GM23338 (cell line): ENCODE measurements at regions not wholly inside any gene's neighbourhood (a gene's known extent, or its start where the extent isn't known, plus 50 kb on each side); places are given as distances from the start of the nearest gene placed in this dataset.
"Not testable (repeated sequence)": the region's sequence is repeated elsewhere in the genome, so short reads cannot be mapped to it uniquely, and the experiment has no call there.

Source experiments
- ATAC-seq: fragments of 200-7000 bp; cut with Tn5 transposase; 3 replicates; pipeline ENCODE4 v1.9.1; 2020
- DNase-seq: peaks from one replicate; pipeline ENCODE4 v3.0.0-alpha.2; 2015; ENCODE audit warnings: low spot score
- H2AFZ ChIP-seq: fragments of 200-600 bp; sonication (generic); 2 replicates; pipeline ENCODE4 v1.8.0; 2016; ENCODE audit warnings: antibody characterized with exemption, mild to moderate bottlenecking, moderate library complexity
- H3F3A ChIP-seq: fragments of 200-600 bp; sonication (generic); replicated peaks from 2 replicates; pipeline ENCODE4 v1.8.0; 2017; ENCODE audit warnings: antibody characterized with exemption, mixed run types, low read depth
- H3K27ac ChIP-seq: fragments of 200-600 bp; sonication (generic); 2 replicates; pipeline ENCODE4 v1.6.1; 2016; ENCODE audit warnings: low read depth
- H3K27me3 ChIP-seq: fragments of 200-600 bp; sonication (generic); 2 replicates; pipeline ENCODE4 v1.8.0; 2016; ENCODE audit warnings: mild to moderate bottlenecking, mixed run types, moderate library complexity; ENCODE audit not compliant: insufficient read depth
- H3K36me3 ChIP-seq: fragments of 200-600 bp; sonication (generic); 2 replicates; pipeline ENCODE4 v1.8.0; 2016; ENCODE audit warnings: mild to moderate bottlenecking; ENCODE audit not compliant: insufficient read depth
- H3K4me1 ChIP-seq: fragments of 200-600 bp; sonication (generic); 2 replicates; pipeline ENCODE4 v1.8.0; 2016; ENCODE audit warnings: mild to moderate bottlenecking, moderate library complexity; ENCODE audit not compliant: insufficient read depth
- H3K4me2 ChIP-seq: fragments of 200-600 bp; sonication (generic); 2 replicates; pipeline ENCODE4 v1.7.1; 2017; ENCODE audit warnings: mixed run types
- H3K4me3 ChIP-seq: fragments of 200-600 bp; sonication (generic); 2 replicates; pipeline ENCODE4 v1.6.1; 2016; ENCODE audit warnings: mixed run types
- H3K79me2 ChIP-seq: fragments of 200-600 bp; sonication (generic); replicated peaks from 2 replicates; pipeline ENCODE4 v1.8.0; 2017; ENCODE audit warnings: mild to moderate bottlenecking; ENCODE audit not compliant: insufficient read depth
- H3K9me2 ChIP-seq: fragments of 200-600 bp; sonication (generic); 2 replicates; pipeline ENCODE4 v1.8.0; 2017; ENCODE audit not compliant: insufficient read depth
- H4K20me1 ChIP-seq: fragments of 200-600 bp; sonication (generic); replicated peaks from 2 replicates; pipeline ENCODE4 v1.8.0; 2017; ENCODE audit warnings: mild to moderate bottlenecking; ENCODE audit not compliant: insufficient read depth
- H3K27ac Mint-ChIP-seq: 2 replicates; pipeline ENCODE4 v1.8.0; 2020; ENCODE audit warnings: inconsistent platforms, mild to moderate bottlenecking, moderate library complexity, mixed read lengths
- H3K27me3 Mint-ChIP-seq: 3 replicates; pipeline ENCODE4 v1.8.0; 2022; ENCODE audit warnings: low read depth, mild to moderate bottlenecking, moderate library complexity, mixed read lengths, inconsistent platforms; ENCODE audit not compliant: insufficient read depth, poor library complexity
- H3K36me3 Mint-ChIP-seq: 3 replicates; pipeline ENCODE4 v1.8.0; 2021; ENCODE audit warnings: low read depth, mild to moderate bottlenecking, inconsistent platforms, moderate library complexity, mixed read lengths
- H3K4me1 Mint-ChIP-seq: 3 replicates; pipeline ENCODE4 v1.8.0; 2020; ENCODE audit warnings: mild to moderate bottlenecking, inconsistent platforms, mixed read lengths
- H3K4me3 Mint-ChIP-seq: 3 replicates; pipeline ENCODE4 v1.8.0; 2021; ENCODE audit warnings: moderate library complexity, mild to moderate bottlenecking, inconsistent platforms, mixed read lengths
- H3K9me3 Mint-ChIP-seq: 3 replicates; pipeline ENCODE4 v1.8.0; 2020; ENCODE audit warnings: moderate library complexity, mild to moderate bottlenecking, inconsistent platforms, mixed read lengths
- ETS1 ChIP-seq: IDR thresholded peaks from 2 replicates; pipeline ENCODE4 v1.6.1; 2016; ENCODE audit warnings: antibody characterized with exemption
- EZH2 ChIP-seq: fragments of 200-600 bp; sonication (generic); IDR thresholded peaks from one replicate; pipeline ENCODE4 v1.8.0; 2017; ENCODE audit warnings: antibody characterized with exemption, mild to moderate bottlenecking, low read depth; ENCODE audit not compliant: unreplicated experiment
- EZH2phosphoT487 ChIP-seq: fragments of 200-600 bp; sonication (generic); IDR thresholded peaks from one replicate; pipeline ENCODE4 v1.8.1; 2018; ENCODE audit warnings: antibody characterized with exemption; ENCODE audit not compliant: unreplicated experiment
- NANOG ChIP-seq: IDR thresholded peaks from 2 replicates; pipeline ENCODE4 v1.6.1; 2016; ENCODE audit warnings: antibody characterized with exemption, borderline replicate concordance
- ZNF331 ChIP-seq: fragments of 250-450 bp; sonication (Bioruptor Pico); IDR thresholded peaks from 2 replicates; pipeline ENCODE4 v1.5.0; 2020; ENCODE audit warnings: low read depth, mild to moderate bottlenecking, moderate library complexity
- TF ChIP-seq, protein P1 (sequence below), 2 experiments: fragments of 200-600 bp in 1 of 2; sonication (generic) in 1 of 2; conservative IDR thresholded peaks; 2 replicates each; pipeline versions ENCODE4 v1.5.1 to v1.6.1; 2016 to 2017; ENCODE audit warnings: antibody characterized with exemption in 2 of 2, low read depth in 2 of 2, mild to moderate bottlenecking in 2 of 2, moderate library complexity in 1 of 2
- TF ChIP-seq, protein P2 (sequence below): IDR thresholded peaks from one replicate; pipeline ENCODE4 v1.6.1; 2018; ENCODE audit warnings: antibody characterized with exemption; ENCODE audit not compliant: unreplicated experiment

GRCh38 chr10:33594475-33594874, 260.0 kb upstream of the NRP1 start (continued):
- TF ChIP-seq, protein P1, sequence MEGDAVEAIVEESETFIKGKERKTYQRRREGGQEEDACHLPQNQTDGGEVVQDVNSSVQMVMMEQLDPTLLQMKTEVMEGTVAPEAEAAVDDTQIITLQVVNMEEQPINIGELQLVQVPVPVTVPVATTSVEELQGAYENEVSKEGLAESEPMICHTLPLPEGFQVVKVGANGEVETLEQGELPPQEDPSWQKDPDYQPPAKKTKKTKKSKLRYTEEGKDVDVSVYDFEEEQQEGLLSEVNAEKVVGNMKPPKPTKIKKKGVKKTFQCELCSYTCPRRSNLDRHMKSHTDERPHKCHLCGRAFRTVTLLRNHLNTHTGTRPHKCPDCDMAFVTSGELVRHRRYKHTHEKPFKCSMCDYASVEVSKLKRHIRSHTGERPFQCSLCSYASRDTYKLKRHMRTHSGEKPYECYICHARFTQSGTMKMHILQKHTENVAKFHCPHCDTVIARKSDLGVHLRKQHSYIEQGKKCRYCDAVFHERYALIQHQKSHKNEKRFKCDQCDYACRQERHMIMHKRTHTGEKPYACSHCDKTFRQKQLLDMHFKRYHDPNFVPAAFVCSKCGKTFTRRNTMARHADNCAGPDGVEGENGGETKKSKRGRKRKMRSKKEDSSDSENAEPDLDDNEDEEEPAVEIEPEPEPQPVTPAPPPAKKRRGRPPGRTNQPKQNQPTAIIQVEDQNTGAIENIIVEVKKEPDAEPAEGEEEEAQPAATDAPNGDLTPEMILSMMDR (conservative IDR thresholded peaks at IDR 0.05; ENCODE audit: low read depth in 2 of 2) = no peak
- TF ChIP-seq ETS1 (no peak), ZNF331 (CRISPR knock-in tag) (no peak)
- TF ChIP-seq, protein P2, sequence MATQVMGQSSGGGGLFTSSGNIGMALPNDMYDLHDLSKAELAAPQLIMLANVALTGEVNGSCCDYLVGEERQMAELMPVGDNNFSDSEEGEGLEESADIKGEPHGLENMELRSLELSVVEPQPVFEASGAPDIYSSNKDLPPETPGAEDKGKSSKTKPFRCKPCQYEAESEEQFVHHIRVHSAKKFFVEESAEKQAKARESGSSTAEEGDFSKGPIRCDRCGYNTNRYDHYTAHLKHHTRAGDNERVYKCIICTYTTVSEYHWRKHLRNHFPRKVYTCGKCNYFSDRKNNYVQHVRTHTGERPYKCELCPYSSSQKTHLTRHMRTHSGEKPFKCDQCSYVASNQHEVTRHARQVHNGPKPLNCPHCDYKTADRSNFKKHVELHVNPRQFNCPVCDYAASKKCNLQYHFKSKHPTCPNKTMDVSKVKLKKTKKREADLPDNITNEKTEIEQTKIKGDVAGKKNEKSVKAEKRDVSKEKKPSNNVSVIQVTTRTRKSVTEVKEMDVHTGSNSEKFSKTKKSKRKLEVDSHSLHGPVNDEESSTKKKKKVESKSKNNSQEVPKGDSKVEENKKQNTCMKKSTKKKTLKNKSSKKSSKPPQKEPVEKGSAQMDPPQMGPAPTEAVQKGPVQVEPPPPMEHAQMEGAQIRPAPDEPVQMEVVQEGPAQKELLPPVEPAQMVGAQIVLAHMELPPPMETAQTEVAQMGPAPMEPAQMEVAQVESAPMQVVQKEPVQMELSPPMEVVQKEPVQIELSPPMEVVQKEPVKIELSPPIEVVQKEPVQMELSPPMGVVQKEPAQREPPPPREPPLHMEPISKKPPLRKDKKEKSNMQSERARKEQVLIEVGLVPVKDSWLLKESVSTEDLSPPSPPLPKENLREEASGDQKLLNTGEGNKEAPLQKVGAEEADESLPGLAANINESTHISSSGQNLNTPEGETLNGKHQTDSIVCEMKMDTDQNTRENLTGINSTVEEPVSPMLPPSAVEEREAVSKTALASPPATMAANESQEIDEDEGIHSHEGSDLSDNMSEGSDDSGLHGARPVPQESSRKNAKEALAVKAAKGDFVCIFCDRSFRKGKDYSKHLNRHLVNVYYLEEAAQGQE = no peak

- Mint-ChIP-seq H3K9me3 (peaks cover 44% of the 10 kb centered on the region), H3K36me3 (peaks cover 32% of the 10 kb centered on the region), H3K27me3 (peaks cover 1% of the 10 kb centered on the region), H3K27ac (no peak overlapping the region), H3K4me3 (no peak overlapping the region), H3K4me1 (no peaks in the 10 kb centered on the region)
- Histone ChIP-seq H3K4me1 (no peaks in the 10 kb centered on the region), H3K79me2 (no peaks in the 10 kb centered on the region), H3K9me2 (0 out of 2 replicates have a peak, but pooled peaks cover 15% of the 10 kb centered on the region), H3K27ac (no peak overlapping the region), H3F3A (no peaks in the 10 kb centered on the region), H3K4me2 (no peak overlapping the region), H3K4me3 (no peak overlapping the region), H2AFZ (no peak overlapping the region), H3K36me3 (peaks cover 11% of the 10 kb centered on the region; the same call in 1 of the 2 replicates), H4K20me1 (no peaks in the 10 kb centered on the region), H3K27me3 (no peaks in the 10 kb centered on the region)
- ATAC-seq (no peak), DNase-seq (no peak)
- no peak for TF ChIP-seq NANOG
- no peak for TF ChIP-seq EZH2phosphoT487
- no peak for TF ChIP-seq ETS1
- TF ChIP-seq EZH2 = no peak
These were observed 254.6 kb upstream of the NRP1 start for GRCh38 chr10:33588974-33589600.

DNA sequence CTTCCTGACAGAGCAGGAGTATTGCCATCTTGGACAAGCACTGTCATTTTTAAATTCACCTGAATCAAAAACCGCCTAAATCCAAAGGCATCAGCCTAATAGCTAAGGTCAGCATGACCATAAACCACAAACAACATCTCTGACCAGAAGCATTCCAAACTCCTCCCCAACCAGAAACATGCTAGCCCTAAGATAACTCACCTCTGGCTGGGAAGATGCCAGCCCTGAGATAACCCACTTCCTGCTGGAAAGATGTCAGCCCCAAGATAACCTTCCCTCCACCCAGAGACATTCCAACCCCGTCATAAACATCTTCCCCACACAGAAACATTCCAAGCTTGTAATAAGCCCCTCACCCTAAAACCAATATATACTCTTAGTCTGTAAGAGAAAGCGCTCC, 250.1 kb upstream of the NRP1 start:
- ATAC-seq, H3K27me3 Mint-ChIP-seq, H3K4me3 ChIP-seq, H3K27ac Mint-ChIP-seq, H3K79me2 ChIP-seq, H3K27ac ChIP-seq, H2AFZ ChIP-seq, H3K4me2 ChIP-seq, H3F3A ChIP-seq, H3K4me1 ChIP-seq, H4K20me1 ChIP-seq, DNase-seq, H3K27me3 ChIP-seq, H3K4me1 Mint-ChIP-seq, H3K4me3 Mint-ChIP-seq: not testable (repeated sequence)
- H3K36me3 Mint-ChIP-seq = peaks cover 28% of the 10 kb centered on the region
- Histone ChIP-seq H3K9me2 (peaks cover 12% of the 10 kb centered on the region; the same call in 1 of the 2 replicates), H3K36me3 (peaks cover 11% of the 10 kb centered on the region)
- H3K9me3 Mint-ChIP-seq = peaks cover 38% of the 10 kb centered on the region
